Skin epidermis (tissue), 12 donors: ENCODE measurements at regions not wholly inside any gene's neighbourhood (a gene's known extent, or its start where the extent isn't known, plus 50 kb on each side); places are given as distances from the start of the nearest gene placed in this dataset.
"Not testable (repeated sequence)": the region's sequence is repeated elsewhere in the genome, so short reads cannot be mapped to it uniquely, and the experiment has no call there.

ENCODE experiments used
- H3K27ac ChIP-seq, 21 experiments: fragments of 200-600 bp; sonication (generic) in 11 of 21; one replicate each; pipeline ENCODE4 v1.5.0; 2020; ENCODE audit warnings: mild to moderate bottlenecking in 3 of 21, inconsistent platforms in 2 of 21, moderate library complexity in 2 of 21
- H3K4me3 ChIP-seq, 7 experiments: fragments of 200-600 bp; sonication (generic) in 2 of 7; one replicate each; pipeline ENCODE4 v1.5.0; 2020; ENCODE audit warnings: inconsistent platforms in 2 of 7, mild to moderate bottlenecking in 2 of 7, moderate library complexity in 1 of 7

DNA sequence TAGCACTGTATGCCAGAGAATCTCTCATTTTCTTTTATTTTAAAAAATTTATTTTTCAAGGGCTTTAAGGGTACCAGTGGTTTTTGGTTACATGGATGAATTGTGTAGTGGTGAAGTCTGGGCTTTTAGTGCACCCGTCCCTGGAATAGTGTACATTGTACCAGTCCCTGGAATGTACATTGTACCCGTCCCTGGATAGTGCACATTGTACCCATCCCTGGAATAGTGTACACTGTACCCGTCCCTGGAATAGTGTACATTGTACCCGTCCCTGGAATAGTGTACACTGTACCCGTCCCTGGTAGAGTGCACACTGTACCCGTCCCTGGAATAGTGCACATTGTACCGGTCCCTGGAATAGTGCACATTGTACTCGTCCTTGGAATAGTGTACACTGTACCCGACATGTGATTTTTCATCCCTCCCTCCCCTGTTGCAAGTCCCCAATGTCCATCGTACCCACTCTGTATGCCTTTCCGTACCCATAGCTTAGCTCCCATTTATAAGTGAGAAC, 56.1 kb upstream of the HELT start:
- Histone ChIP-seq H3K4me3 (no peak overlapping the region), H3K27ac (no peak overlapping the region)

GRCh38 chr4:184965230-184966050, 52.9 kb upstream of the HELT start:
- H3K4me3 ChIP-seq, H3K27ac ChIP-seq: not testable (repeated sequence)

- H3K27ac ChIP-seq, H3K4me3 ChIP-seq: not testable (repeated sequence)
Measured at GRCh38 chr4:184966051-184966691, 52.1 kb upstream of the HELT start.

- not testable (repeated sequence) for H3K4me3 ChIP-seq, H3K27ac ChIP-seq
Measured at GRCh38 chr4:184967699-184968098, 50.6 kb upstream of the HELT start.

- peak overlapping the region in 1 of 21 experiments; percentile 67 for H3K27ac ChIP-seq
- no peak overlapping the region for H3K4me3 ChIP-seq
Measured at GRCh38 chr4:184968366-184968765, 49.9 kb upstream of the HELT start.
